HepG2 (cell line): ENCODE measurements at regions not wholly inside any gene's neighbourhood (a gene's known extent, or its start where the extent isn't known, plus 50 kb on each side); places are given as distances from the start of the nearest gene placed in this dataset.

Experiments used
- ATAC-seq: fragments of 200-7000 bp; cut with Tn5 transposase; 3 replicates; pipeline ENCODE4 v1.9.1; 2020; ENCODE audit warnings: mild to moderate bottlenecking, moderate library complexity
- BruUV-seq: library from RNA; stranded (reverse); fragments of 400-500 nt; replicated peaks from 2 replicates; lab custom pipeline; 2021; lab: Mats Ljungman, UMichigan
- CTCF ChIA-PET: fragments of 300-600 bp; formaldehyde crosslinking; extraction: SDS; loops from one replicate; lab custom pipeline; 2021; ENCODE audit warnings: low total read pairs, inconsistent platforms, low intra/inter-chr PET ratio; lab: Yijun Ruan, JAX
- POLR2A ChIA-PET: fragments of 350-600 bp; sonication (Branson Sonifier 250); formaldehyde crosslinking; loops from one replicate; lab custom pipeline; 2020; ENCODE audit warnings: antibody characterized with exemption, inconsistent platforms; lab: Yijun Ruan, JAX
- DNase-seq: peaks from one replicate; pipeline ENCODE4 v3.0.0-alpha.2; 2015; ENCODE audit warnings: low spot score
- FAIRE-seq: peaks from 3 replicates; lab custom pipeline; 2011; peaks lifted over from hg19 to GRCh38; lab: Jason Lieb, UNC
- H2AFZ ChIP-seq: one replicate; pipeline ENCODE4 v1.6.1; 2011; ENCODE audit warnings: low read length, inconsistent platforms
- H3K27ac ChIP-seq: fragments of 300-600 bp; 3 replicates; pipeline ENCODE4 v1.8.0; 2011; ENCODE audit warnings: mixed run types, mild to moderate bottlenecking, mixed read lengths, low read length, inconsistent platforms; ENCODE audit not compliant: insufficient read depth; ENCODE audit errors: extremely low read length
- H3K27me3 ChIP-seq, 2 experiments: fragments of 200-600 bp in 1 of 2; 2 replicates in 1 of 2; 3 replicates in 1 of 2; pipeline versions ENCODE4 v1.6.0 to v1.8.0; 2011; ENCODE audit warnings: low read length in 2 of 2, mild to moderate bottlenecking in 2 of 2, moderate library complexity in 2 of 2, inconsistent platforms in 1 of 2; ENCODE audit not compliant: insufficient read depth in 2 of 2, control insufficient read depth in 1 of 2
- H3K36me3 ChIP-seq, 2 experiments: fragments of 200-600 bp in 1 of 2; replicated peaks in 1 of 2; 2 replicates in 1 of 2; 3 replicates in 1 of 2; pipeline versions ENCODE4 v1.5.1 to v1.8.0; 2011; ENCODE audit warnings: low read length in 2 of 2, inconsistent platforms in 1 of 2; ENCODE audit not compliant: insufficient read depth in 2 of 2, control insufficient read depth in 1 of 2
- H3K4me1 ChIP-seq: 2 replicates; pipeline ENCODE4 v1.5.1; 2012; ENCODE audit warnings: low read length, inconsistent platforms; ENCODE audit not compliant: insufficient read depth
- H3K4me2 ChIP-seq: 2 replicates; pipeline ENCODE4 v1.6.0; 2011; ENCODE audit warnings: low read depth, low read length, inconsistent platforms
- H3K4me3 ChIP-seq, 3 experiments: fragments of 200-600 bp in 1 of 3; sonication (generic), shearing (Covaris generic) in 1 of 3; replicated peaks in 1 of 3; 2 replicates each; pipeline ENCODE4 v1.5.1; 2011 to 2016; ENCODE audit warnings: low read length in 3 of 3, inconsistent platforms in 2 of 3, low read depth in 2 of 3, mild to moderate bottlenecking in 2 of 3, control low read depth in 1 of 3, mixed read lengths in 1 of 3; ENCODE audit not compliant: insufficient read depth in 1 of 3
- H3K79me2 ChIP-seq: one replicate; pipeline ENCODE4 v1.6.1; 2011; ENCODE audit warnings: low read length, inconsistent platforms; ENCODE audit not compliant: insufficient read depth
- H3K9ac ChIP-seq: 2 replicates; pipeline ENCODE4 v1.6.0; 2011; ENCODE audit warnings: mild to moderate bottlenecking, low read depth, low read length, inconsistent platforms; ENCODE audit not compliant: insufficient read depth
- H3K9me3 ChIP-seq: 2 replicates; pipeline ENCODE4 v1.5.1; 2012; ENCODE audit warnings: mild to moderate bottlenecking, low read length
- H4K20me1 ChIP-seq: 2 replicates; pipeline ENCODE4 v1.6.0; 2011; ENCODE audit warnings: inconsistent platforms, mild to moderate bottlenecking, low read length, moderate library complexity; ENCODE audit not compliant: insufficient read depth
- JDP2 ChIP-seq: sonication (generic); formaldehyde crosslinking; IDR thresholded peaks from 2 replicates; pipeline ENCODE4 v1.8.1; 2022; ENCODE audit warnings: missing genetic modification reagents, borderline replicate concordance
- KDM1A ChIP-seq: IDR thresholded peaks from 2 replicates; pipeline ENCODE4 v1.6.1; 2016; ENCODE audit warnings: missing compliant biosample characterization
- SATB2 ChIP-seq: sonication (generic); formaldehyde crosslinking; IDR thresholded peaks from 2 replicates; pipeline ENCODE4 v1.5.0; 2020; ENCODE audit warnings: missing genetic modification reagents
- STAT5B ChIP-seq: sonication (generic); formaldehyde crosslinking; IDR thresholded peaks from 2 replicates; pipeline ENCODE4 v1.4.0; 2020; ENCODE audit warnings: missing genetic modification reagents
- TFAP4 ChIP-seq: sonication (generic); IDR thresholded peaks from 2 replicates; pipeline ENCODE4 v1.6.1; 2016; ENCODE audit warnings: low read depth, borderline replicate concordance
- THYN1 ChIP-seq: sonication (generic); formaldehyde crosslinking; IDR thresholded peaks from 2 replicates; pipeline ENCODE4 v1.8.1; 2023; ENCODE audit warnings: low read depth, mild to moderate bottlenecking, moderate library complexity, missing genetic modification reagents, borderline replicate concordance
- UBTF ChIP-seq: sonication (generic); formaldehyde crosslinking; IDR thresholded peaks from 2 replicates; pipeline ENCODE4 v1.4.0; 2020; ENCODE audit warnings: mild to moderate bottlenecking, missing genetic modification reagents
- YY1 ChIP-seq: IDR thresholded peaks from 2 replicates; pipeline ENCODE4 v1.6.1; 2011; ENCODE audit warnings: low read length, low read depth, moderate library complexity, mild to moderate bottlenecking; ENCODE audit not compliant: insufficient read depth, insufficient replicate concordance
- ZKSCAN1 ChIP-seq: fragments of 150-350 bp; IDR thresholded peaks from 2 replicates; pipeline ENCODE4 v1.6.1; 2014; ENCODE audit warnings: low read length
- ZNF234 ChIP-seq: sonication (generic); formaldehyde crosslinking; conservative IDR thresholded peaks from 2 replicates; pipeline ENCODE4 v1.5.1; 2020; ENCODE audit warnings: mild to moderate bottlenecking, missing genetic modification reagents
- ZNF331 ChIP-seq: sonication (generic); formaldehyde crosslinking; IDR thresholded peaks from 2 replicates; pipeline ENCODE4 v1.4.0; 2020; ENCODE audit warnings: missing genetic modification reagents
- ZNF343 ChIP-seq: sonication (generic); formaldehyde crosslinking; IDR thresholded peaks from 2 replicates; pipeline ENCODE4 v1.4.0; 2020; ENCODE audit warnings: mild to moderate bottlenecking, missing genetic modification reagents
- ZNF503 ChIP-seq: sonication (generic); formaldehyde crosslinking; IDR thresholded peaks from 2 replicates; pipeline ENCODE4 v1.4.0; 2020; ENCODE audit warnings: missing genetic modification reagents
- ZNF556 ChIP-seq: sonication (generic); formaldehyde crosslinking; IDR thresholded peaks from 2 replicates; pipeline ENCODE4 v1.4.0; 2020; ENCODE audit warnings: mild to moderate bottlenecking, missing genetic modification reagents, borderline replicate concordance
- ZNF839 ChIP-seq: sonication (generic); formaldehyde crosslinking; IDR thresholded peaks from 2 replicates; pipeline ENCODE4 v1.4.0; 2020; ENCODE audit warnings: missing genetic modification reagents, mild to moderate bottlenecking, borderline replicate concordance
- WGBS: methylation state at CpG from one replicate; pipeline ENCODE4 v1.1.6; 2017; ENCODE audit warnings: low lambda C conversion rate; 5-methylcytosine and 5-hydroxymethylcytosine counted together
- in situ Hi-C: cut with HindIII; loops from 2 replicates; pipeline ENCODE4 v1.10.0; 2017; ENCODE audit warnings: low pct_unique_long_range_greater_than_20kb; ENCODE audit not compliant: extremely low pct_ligation_motif_present
- intact Hi-C: fragments of 100-400 bp; cut with micrococcal nuclease; formaldehyde crosslinking; loops from one replicate; pipeline ENCODE4 v1.10.0; 2022; ENCODE audit not compliant: unreplicated experiment

- ATAC-seq (no peak), FAIRE-seq (no peak), DNase-seq (no peak)
- Histone ChIP-seq H4K20me1 (no peaks in the 10 kb centered on the region), H3K27me3 (no peaks in the 10 kb centered on the region), H3K9me3 (no peaks in the 10 kb centered on the region), H3K4me2 (no peak overlapping the region), H3K9ac (no peak overlapping the region), H3K27ac (no peak overlapping the region), H3K36me3 (no peaks in the 10 kb centered on the region), H3K4me3 (no peak overlapping the region), H3K4me1 (no peaks in the 10 kb centered on the region), H2AFZ (no peak overlapping the region), H3K79me2 (no peaks in the 10 kb centered on the region)
- no TSS peak for BruUV-seq
- ChIA-PET CTCF (no interaction called here), POLR2A (no interaction called here)
- WGBS: 38% methylated on average over 4 of the region's 4 CpGs
- TF ChIP-seq ZKSCAN1 (no peak), YY1 (no peak), TFAP4 (no peak), STAT5B (CRISPR knock-in tag) (no peak), ZNF234 (CRISPR knock-in tag) (no peak), ZNF839 (CRISPR knock-in tag) (no peak), KDM1A (CRISPR knock-in tag) (no peak), THYN1 (CRISPR knock-in tag) (no peak), UBTF (no peak), JDP2 (CRISPR knock-in tag) (no peak), ZNF503 (CRISPR knock-in tag) (no peak), ZNF556 (CRISPR knock-in tag) (no peak), ZNF331 (CRISPR knock-in tag) (no peak), SATB2 (CRISPR knock-in tag) (no peak), ZNF343 (CRISPR knock-in tag) (no peak)
- in situ Hi-C loops (no loop called here), intact Hi-C loops (no loop called here)
Observed at GRCh38 chr2:180871649-180872048, 108.8 kb upstream of the UBE2E3 start.
